GM12878 (cell line): ENCODE measurements at regions not wholly inside any gene's neighbourhood (a gene's known extent, or its start where the extent isn't known, plus 50 kb on each side); places are given as distances from the start of the nearest gene placed in this dataset.

Source experiments
- ATAC-seq: fragments of 200-7000 bp; cut with Tn5 transposase; 3 replicates; pipeline ENCODE4 v1.9.1; 2020; ENCODE audit warnings: mild to moderate bottlenecking, moderate library complexity
- BruUV-seq: library from RNA; stranded (reverse); fragments of 400-500 nt; replicated peaks from 2 replicates; lab custom pipeline; 2021; lab: Mats Ljungman, UMichigan
- CTCF ChIA-PET: fragments of 300-600 bp; sonication (Branson Sonifier 250); formaldehyde crosslinking; extraction: SDS; loops from one replicate; lab custom pipeline; 2021; ENCODE audit warnings: inconsistent platforms; lab: Yijun Ruan, JAX
- POLR2A ChIA-PET: fragments of 350-600 bp; formaldehyde crosslinking; extraction: SDS; loops from one replicate; lab custom pipeline; 2021; ENCODE audit warnings: inconsistent platforms; lab: Charles Lee
- RAD21 ChIA-PET: fragments of 300-600 bp; sonication (Branson Sonifier 250); formaldehyde crosslinking; loops from one replicate; lab custom pipeline; 2023; ENCODE audit warnings: antibody characterized with exemption; ENCODE audit not compliant: unreplicated experiment; lab: Charles Lee
- SMC1A ChIA-PET: fragments of 300-600 bp; sonication (Branson Sonifier 250); formaldehyde crosslinking; loops from one replicate; lab custom pipeline; 2023; ENCODE audit not compliant: unreplicated experiment, uncharacterized antibody; lab: Charles Lee
- DNase-seq: peaks from one replicate; pipeline ENCODE4 v3.0.0-alpha.2; 2011; ENCODE audit warnings: low read depth, low spot score
- FAIRE-seq: peaks from 3 replicates; lab custom pipeline; 2011; peaks lifted over from hg19 to GRCh38; lab: Jason Lieb, UNC
- H2AFZ ChIP-seq: 2 replicates; pipeline ENCODE4 v1.6.0; 2011; ENCODE audit warnings: low read depth, low read length, control low read depth; ENCODE audit not compliant: control insufficient read depth
- H3K27ac ChIP-seq: 2 replicates; pipeline ENCODE4 v1.5.1; 2011; ENCODE audit warnings: control low read depth; ENCODE audit not compliant: control insufficient read depth, insufficient read depth
- H3K27me3 ChIP-seq, 2 experiments: replicated peaks in 1 of 2; 2 replicates each; pipeline versions ENCODE4 v1.6.0 to v1.6.1; 2011; ENCODE audit warnings: low read length in 1 of 2; ENCODE audit not compliant: control insufficient read depth in 2 of 2, insufficient read depth in 2 of 2
- H3K36me3 ChIP-seq, 2 experiments: 2 replicates each; pipeline ENCODE4 v1.5.1; 2011; ENCODE audit warnings: low read length in 1 of 2; ENCODE audit not compliant: control insufficient read depth in 2 of 2, insufficient read depth in 2 of 2
- H3K4me1 ChIP-seq: 2 replicates; pipeline ENCODE4 v1.6.1; 2011; ENCODE audit warnings: mild to moderate bottlenecking, low read length, moderate library complexity, mixed read lengths; ENCODE audit not compliant: control insufficient read depth, insufficient read depth
- H3K4me2 ChIP-seq: 2 replicates; pipeline ENCODE4 v1.6.0; 2011; ENCODE audit warnings: control low read depth; ENCODE audit not compliant: control insufficient read depth, insufficient read depth
- H3K4me3 ChIP-seq: fragments of 200-600 bp; sonication (generic); 2 replicates; pipeline ENCODE4 v1.5.1; 2016
- H3K79me2 ChIP-seq: 2 replicates; pipeline ENCODE4 v1.6.0; 2011; ENCODE audit warnings: low read length; ENCODE audit not compliant: control insufficient read depth, insufficient read depth
- H3K9ac ChIP-seq: 2 replicates; pipeline ENCODE4 v1.8.0; 2011; ENCODE audit warnings: low read length, control low read depth, mixed read lengths; ENCODE audit not compliant: control insufficient read depth, insufficient read depth
- H3K9me3 ChIP-seq: replicated peaks from 3 replicates; pipeline ENCODE4 v1.5.1; 2011; ENCODE audit warnings: mild to moderate bottlenecking, low read length; ENCODE audit not compliant: control insufficient read depth, insufficient read depth
- H4K20me1 ChIP-seq: 2 replicates; pipeline ENCODE4 v1.6.0; 2011; ENCODE audit not compliant: control insufficient read depth, insufficient read depth
- CBX3 ChIP-seq: fragments of 200-600 bp; sonication (generic); IDR thresholded peaks from 2 replicates; pipeline ENCODE4 v1.6.1; 2016; ENCODE audit warnings: low read depth, borderline replicate concordance
- FOXK2 ChIP-seq: fragments of 450-650 bp; IDR thresholded peaks from 2 replicates; pipeline ENCODE4 v1.6.1; 2017; ENCODE audit warnings: mild to moderate bottlenecking, moderate library complexity
- HCFC1 ChIP-seq: fragments of 150-350 bp; IDR thresholded peaks from 2 replicates; pipeline ENCODE4 v1.6.1; 2014; ENCODE audit warnings: low read length
- MYB ChIP-seq: fragments of 150-350 bp; IDR thresholded peaks from 2 replicates; pipeline ENCODE4 v1.6.1; 2014; ENCODE audit warnings: mild to moderate bottlenecking, low read depth, low read length, borderline replicate concordance
- NR2C1 ChIP-seq: fragments of 450-650 bp; IDR thresholded peaks from 2 replicates; pipeline ENCODE4 v1.6.1; 2017; ENCODE audit warnings: antibody characterized with exemption, mild to moderate bottlenecking, moderate library complexity
- NRF1 ChIP-seq: conservative IDR thresholded peaks from 2 replicates; pipeline ENCODE4 v1.6.1; 2011; ENCODE audit warnings: mild to moderate bottlenecking, low read depth, low read length, improper control_type of control experiment
- POU2F2 ChIP-seq: IDR thresholded peaks from 3 replicates; pipeline ENCODE4 v1.6.1; 2011; ENCODE audit warnings: low read depth, mild to moderate bottlenecking, low read length, borderline replicate concordance
- RAD21 ChIP-seq: IDR thresholded peaks from 2 replicates; pipeline ENCODE4 v1.6.1; 2011; ENCODE audit warnings: mild to moderate bottlenecking, low read depth, low read length, moderate library complexity; ENCODE audit not compliant: insufficient read depth
- RAD51 ChIP-seq: fragments of 450-650 bp; IDR thresholded peaks from 2 replicates; pipeline ENCODE4 v1.6.1; 2016; ENCODE audit warnings: moderate library complexity, mild to moderate bottlenecking, inconsistent platforms
- SMAD5 ChIP-seq: IDR thresholded peaks from 2 replicates; pipeline ENCODE4 v1.6.1; 2016; ENCODE audit warnings: antibody characterized with exemption, low read depth
- SMARCA5 ChIP-seq: fragments of 450-650 bp; IDR thresholded peaks from 2 replicates; pipeline ENCODE4 v1.6.1; 2017; ENCODE audit warnings: mild to moderate bottlenecking
- SMC3 ChIP-seq: IDR thresholded peaks from 2 replicates; pipeline ENCODE4 v1.6.1; 2011; ENCODE audit warnings: low read length, improper control_type of control experiment, borderline replicate concordance
- SPI1 ChIP-seq: IDR thresholded peaks from 2 replicates; pipeline ENCODE4 v1.6.1; 2011; ENCODE audit warnings: low read depth, mild to moderate bottlenecking, low read length, moderate library complexity, borderline replicate concordance; ENCODE audit not compliant: insufficient read depth
- STAT3 ChIP-seq: IDR thresholded peaks from 2 replicates; pipeline ENCODE4 v1.6.1; 2011; ENCODE audit warnings: low read depth, low read length, improper control_type of control experiment
- WGBS: methylation state at CpG from one replicate; pipeline ENCODE4 v1.1.6; 2016; ENCODE audit warnings: low lambda C conversion rate; ENCODE audit not compliant: insufficient replicate concordance, insufficient coverage; ENCODE audit errors: missing lambda C conversion rate; 5-methylcytosine and 5-hydroxymethylcytosine counted together
- in situ Hi-C: fragments of 300-500 bp; cut with MboI; formaldehyde crosslinking; loops from 9 replicates; pipeline ENCODE4 v1.14.3; 2018; ENCODE audit warnings: mixed read lengths
- intact Hi-C: fragments of 100-400 bp; cut with micrococcal nuclease; formaldehyde crosslinking; loops from one replicate; pipeline ENCODE4 v1.14.2; 2022; ENCODE audit not compliant: unreplicated experiment
- TF ChIP-seq, protein P1 (sequence below): fragments of 450-650 bp; IDR thresholded peaks from 2 replicates; pipeline ENCODE4 v1.6.1; 2017; ENCODE audit warnings: mild to moderate bottlenecking, moderate library complexity

DNA sequence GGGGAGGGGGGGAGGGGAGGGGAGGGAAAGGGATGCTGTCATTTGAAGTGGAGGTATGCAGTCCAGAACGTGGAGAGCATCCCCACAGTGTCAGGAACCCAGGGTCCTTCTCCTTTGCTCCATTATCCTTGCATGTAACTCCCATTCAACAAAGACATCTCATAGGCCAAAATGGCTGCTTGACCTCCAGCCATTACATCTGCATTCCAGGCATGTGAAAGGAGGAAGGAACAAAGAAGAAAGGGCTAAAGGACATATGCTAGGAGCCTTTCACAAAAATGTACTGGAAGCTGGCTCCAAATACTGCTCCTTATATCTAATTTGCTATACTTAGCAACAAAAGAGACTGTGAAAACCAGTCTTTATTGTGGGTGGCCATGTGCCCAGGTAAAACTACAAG is 87.0 kb upstream of the CRHR1 start:
- Histone ChIP-seq H3K79me2 (no peaks in the 10 kb centered on the region), H3K4me1 (no peaks in the 10 kb centered on the region), H2AFZ (no peak overlapping the region), H3K4me2 (no peak overlapping the region), H3K27me3 (no peaks in the 10 kb centered on the region; a peak in 2 of 4 replicates), H3K9ac (no peak overlapping the region), H3K36me3 (no peaks in the 10 kb centered on the region), H3K27ac (no peak overlapping the region), H3K9me3 (no peaks in the 10 kb centered on the region), H4K20me1 (no peaks in the 10 kb centered on the region), H3K4me3 (no peak overlapping the region)
- ChIA-PET RAD21 (no interaction called here), CTCF (interaction anchor here (0.6 kb wide), 1 partner anchor 155 kb away, joined by 3 read pairs; no protein-coding TSS in a partner anchor), SMC1A (no interaction called here), POLR2A (no interaction called here)
- intact Hi-C loops, result no loop called here
- no peak for DNase-seq
- BruUV-seq, result no TSS peak
- WGBS, result 0% methylated on average over 1 of the region's 1 CpG
- TF ChIP-seq, protein P1, sequence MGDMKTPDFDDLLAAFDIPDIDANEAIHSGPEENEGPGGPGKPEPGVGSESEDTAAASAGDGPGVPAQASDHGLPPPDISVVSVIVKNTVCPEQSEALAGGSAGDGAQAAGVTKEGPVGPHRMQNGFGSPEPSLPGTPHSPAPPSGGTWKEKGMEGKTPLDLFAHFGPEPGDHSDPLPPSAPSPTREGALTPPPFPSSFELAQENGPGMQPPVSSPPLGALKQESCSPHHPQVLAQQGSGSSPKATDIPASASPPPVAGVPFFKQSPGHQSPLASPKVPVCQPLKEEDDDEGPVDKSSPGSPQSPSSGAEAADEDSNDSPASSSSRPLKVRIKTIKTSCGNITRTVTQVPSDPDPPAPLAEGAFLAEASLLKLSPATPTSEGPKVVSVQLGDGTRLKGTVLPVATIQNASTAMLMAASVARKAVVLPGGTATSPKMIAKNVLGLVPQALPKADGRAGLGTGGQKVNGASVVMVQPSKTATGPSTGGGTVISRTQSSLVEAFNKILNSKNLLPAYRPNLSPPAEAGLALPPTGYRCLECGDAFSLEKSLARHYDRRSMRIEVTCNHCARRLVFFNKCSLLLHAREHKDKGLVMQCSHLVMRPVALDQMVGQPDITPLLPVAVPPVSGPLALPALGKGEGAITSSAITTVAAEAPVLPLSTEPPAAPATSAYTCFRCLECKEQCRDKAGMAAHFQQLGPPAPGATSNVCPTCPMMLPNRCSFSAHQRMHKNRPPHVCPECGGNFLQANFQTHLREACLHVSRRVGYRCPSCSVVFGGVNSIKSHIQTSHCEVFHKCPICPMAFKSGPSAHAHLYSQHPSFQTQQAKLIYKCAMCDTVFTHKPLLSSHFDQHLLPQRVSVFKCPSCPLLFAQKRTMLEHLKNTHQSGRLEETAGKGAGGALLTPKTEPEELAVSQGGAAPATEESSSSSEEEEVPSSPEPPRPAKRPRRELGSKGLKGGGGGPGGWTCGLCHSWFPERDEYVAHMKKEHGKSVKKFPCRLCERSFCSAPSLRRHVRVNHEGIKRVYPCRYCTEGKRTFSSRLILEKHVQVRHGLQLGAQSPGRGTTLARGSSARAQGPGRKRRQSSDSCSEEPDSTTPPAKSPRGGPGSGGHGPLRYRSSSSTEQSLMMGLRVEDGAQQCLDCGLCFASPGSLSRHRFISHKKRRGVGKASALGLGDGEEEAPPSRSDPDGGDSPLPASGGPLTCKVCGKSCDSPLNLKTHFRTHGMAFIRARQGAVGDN, result no peak
- TF ChIP-seq POU2F2, result no peak
- TF ChIP-seq HCFC1, result no peak
- no peak for TF ChIP-seq CBX3
- no peak for TF ChIP-seq SPI1
- TF ChIP-seq MYB, result no peak
- TF ChIP-seq RAD51, result no peak
- no peak for TF ChIP-seq STAT3
- TF ChIP-seq NR2C1, result no peak
- TF ChIP-seq FOXK2, result no peak
- no peak for TF ChIP-seq SMAD5
- TF ChIP-seq SMARCA5, result no peak
- no peak for TF ChIP-seq RAD21
- no peak for TF ChIP-seq SMC3
- TF ChIP-seq NRF1, result no peak
- no peak for ATAC-seq
- in situ Hi-C loops, result no loop called here
- FAIRE-seq, result no peak
